22Rv1 (cell line): ENCODE measurements at regions not wholly inside any gene's neighbourhood (a gene's known extent, or its start where the extent isn't known, plus 50 kb on each side); places are given as distances from the start of the nearest gene placed in this dataset.

Experiments
- CTCF ChIP-seq: fragments of 450-650 bp; IDR thresholded peaks from 2 replicates; pipeline ENCODE4 v1.5.1; 2017; ENCODE audit warnings: mild to moderate bottlenecking
- ZFX ChIP-seq: fragments of 450-650 bp; IDR thresholded peaks from 2 replicates; pipeline ENCODE4 v1.6.1; 2017; ENCODE audit warnings: antibody characterized with exemption, borderline replicate concordance

GRCh38 chr20:12355185-12355584, 437.5 kb downstream of the BTBD3 start:
- no peak for TF ChIP-seq CTCF
- no peak for TF ChIP-seq ZFX
